Colonic mucosa (tissue), 4 donors: ENCODE measurements at regions not wholly inside any gene's neighbourhood (a gene's known extent, or its start where the extent isn't known, plus 50 kb on each side); places are given as distances from the start of the nearest gene placed in this dataset.

Experiments used
- DNase-seq: peaks from one replicate; pipeline ENCODE4 v3.0.0-alpha.2; 2020
- H3K27ac ChIP-seq: fragments of 200-600 bp; one replicate; pipeline ENCODE4 v1.8.0; 2021
- H3K27me3 ChIP-seq: fragments of 200-600 bp; one replicate; pipeline ENCODE4 v1.8.0; 2021
- H3K36me3 ChIP-seq: fragments of 200-600 bp; one replicate; pipeline ENCODE4 v1.8.0; 2021
- H3K4me1 ChIP-seq: fragments of 200-600 bp; one replicate; pipeline ENCODE4 v1.8.0; 2021; ENCODE audit warnings: mild to moderate bottlenecking
- H3K4me3 ChIP-seq: fragments of 200-600 bp; one replicate; pipeline ENCODE4 v1.8.0; 2021
- H3K9ac ChIP-seq, 2 donors: one replicate each; pipeline ENCODE4 v1.7.0; 2013; ENCODE audit warnings: control low read depth in 2 of 2, low read depth in 2 of 2, low read length in 2 of 2
- H3K9me3 ChIP-seq: fragments of 200-600 bp; one replicate; pipeline ENCODE4 v1.8.0; 2021
- intact Hi-C: fragments of 100-400 bp; cut with DNase I; formaldehyde crosslinking; loops from one replicate; pipeline ENCODE4 v1.14.1; 2022
- TF ChIP-seq, protein P1 (sequence below): fragments of 200-600 bp; IDR thresholded peaks from one replicate; pipeline ENCODE4 v1.8.0; 2022; ENCODE audit warnings: antibody characterized with exemption, mild to moderate bottlenecking
- donor health status: healthy.
- donor health status: DM: no; HTN: no; CAD: no.
- donor health status: DM: no; HTN: no; CAD: no.

DNA sequence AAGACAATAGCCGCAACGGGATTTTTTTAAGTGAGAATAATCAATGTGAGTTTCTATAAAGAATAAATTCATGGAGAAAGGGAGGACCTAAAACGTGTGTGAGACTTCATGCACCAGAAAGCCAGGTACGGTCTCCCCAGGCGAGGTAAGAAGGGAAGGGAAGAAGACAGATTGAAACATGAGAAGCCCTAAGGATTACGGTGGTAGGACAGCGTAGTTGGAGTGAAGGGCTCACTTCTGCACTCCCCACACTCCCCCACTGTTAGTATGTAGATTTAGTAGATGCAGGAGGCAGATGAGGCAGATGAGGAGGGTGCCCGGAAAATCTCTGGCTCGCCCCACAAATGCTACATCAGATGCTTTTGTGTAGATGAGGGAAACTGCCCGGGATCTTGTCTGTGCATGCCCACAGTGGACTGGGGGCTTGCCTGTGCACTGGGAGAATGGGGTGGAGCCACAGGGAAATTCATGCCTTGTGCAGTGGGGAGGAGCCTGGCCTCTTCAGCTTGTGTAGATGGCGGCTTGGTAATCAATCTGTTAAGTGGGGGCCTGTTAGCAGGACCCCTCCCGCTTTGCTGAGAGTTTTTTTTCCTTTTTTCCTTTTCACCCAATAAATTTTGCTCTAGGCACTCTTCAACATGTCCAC, 1544.5 kb upstream of the TENM3 start:
- no peaks in the 10 kb centered on the region for H3K36me3 ChIP-seq
- H3K9ac ChIP-seq: no peak overlapping the region
- no peak overlapping the region for H3K4me3 ChIP-seq
- no peak for DNase-seq
- H3K9me3 ChIP-seq: no peaks in the 10 kb centered on the region
- no peaks in the 10 kb centered on the region for H3K4me1 ChIP-seq
- TF ChIP-seq, protein P1, sequence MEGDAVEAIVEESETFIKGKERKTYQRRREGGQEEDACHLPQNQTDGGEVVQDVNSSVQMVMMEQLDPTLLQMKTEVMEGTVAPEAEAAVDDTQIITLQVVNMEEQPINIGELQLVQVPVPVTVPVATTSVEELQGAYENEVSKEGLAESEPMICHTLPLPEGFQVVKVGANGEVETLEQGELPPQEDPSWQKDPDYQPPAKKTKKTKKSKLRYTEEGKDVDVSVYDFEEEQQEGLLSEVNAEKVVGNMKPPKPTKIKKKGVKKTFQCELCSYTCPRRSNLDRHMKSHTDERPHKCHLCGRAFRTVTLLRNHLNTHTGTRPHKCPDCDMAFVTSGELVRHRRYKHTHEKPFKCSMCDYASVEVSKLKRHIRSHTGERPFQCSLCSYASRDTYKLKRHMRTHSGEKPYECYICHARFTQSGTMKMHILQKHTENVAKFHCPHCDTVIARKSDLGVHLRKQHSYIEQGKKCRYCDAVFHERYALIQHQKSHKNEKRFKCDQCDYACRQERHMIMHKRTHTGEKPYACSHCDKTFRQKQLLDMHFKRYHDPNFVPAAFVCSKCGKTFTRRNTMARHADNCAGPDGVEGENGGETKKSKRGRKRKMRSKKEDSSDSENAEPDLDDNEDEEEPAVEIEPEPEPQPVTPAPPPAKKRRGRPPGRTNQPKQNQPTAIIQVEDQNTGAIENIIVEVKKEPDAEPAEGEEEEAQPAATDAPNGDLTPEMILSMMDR: no peak
- no peaks in the 10 kb centered on the region for H3K27me3 ChIP-seq
- no peak overlapping the region for H3K27ac ChIP-seq
- intact Hi-C loops: no loop called here

DNA sequence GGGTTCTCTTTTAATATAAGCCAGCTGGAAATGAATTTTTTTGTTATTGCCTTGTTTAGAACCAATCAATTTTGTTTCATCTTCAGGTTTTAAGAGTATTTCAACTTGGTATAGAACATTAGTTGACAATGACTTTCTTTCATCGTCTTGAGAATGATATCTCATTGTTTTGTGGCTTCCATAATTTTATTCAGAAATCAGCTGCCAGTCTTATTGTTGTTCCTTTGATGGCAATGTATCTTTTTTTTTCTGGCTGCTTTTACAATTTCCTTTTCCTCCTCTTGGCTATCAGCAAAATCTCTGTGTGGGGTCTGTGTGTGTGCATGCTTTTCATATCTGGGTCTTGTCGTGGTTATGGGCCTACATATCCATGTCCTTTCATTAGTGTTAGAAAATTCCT, 1536.4 kb upstream of the TENM3 start:
- H3K4me1 ChIP-seq: no peaks in the 10 kb centered on the region
- TF ChIP-seq, protein P1: no peak
- H3K27me3 ChIP-seq: no peaks in the 10 kb centered on the region
- H3K27ac ChIP-seq: no peak overlapping the region
- intact Hi-C loops: no loop called here
- H3K4me3 ChIP-seq: no peak overlapping the region
- H3K9ac ChIP-seq: no peak overlapping the region
- H3K9me3 ChIP-seq: no peaks in the 10 kb centered on the region
- no peaks in the 10 kb centered on the region for H3K36me3 ChIP-seq
- DNase-seq: no peak

DNA sequence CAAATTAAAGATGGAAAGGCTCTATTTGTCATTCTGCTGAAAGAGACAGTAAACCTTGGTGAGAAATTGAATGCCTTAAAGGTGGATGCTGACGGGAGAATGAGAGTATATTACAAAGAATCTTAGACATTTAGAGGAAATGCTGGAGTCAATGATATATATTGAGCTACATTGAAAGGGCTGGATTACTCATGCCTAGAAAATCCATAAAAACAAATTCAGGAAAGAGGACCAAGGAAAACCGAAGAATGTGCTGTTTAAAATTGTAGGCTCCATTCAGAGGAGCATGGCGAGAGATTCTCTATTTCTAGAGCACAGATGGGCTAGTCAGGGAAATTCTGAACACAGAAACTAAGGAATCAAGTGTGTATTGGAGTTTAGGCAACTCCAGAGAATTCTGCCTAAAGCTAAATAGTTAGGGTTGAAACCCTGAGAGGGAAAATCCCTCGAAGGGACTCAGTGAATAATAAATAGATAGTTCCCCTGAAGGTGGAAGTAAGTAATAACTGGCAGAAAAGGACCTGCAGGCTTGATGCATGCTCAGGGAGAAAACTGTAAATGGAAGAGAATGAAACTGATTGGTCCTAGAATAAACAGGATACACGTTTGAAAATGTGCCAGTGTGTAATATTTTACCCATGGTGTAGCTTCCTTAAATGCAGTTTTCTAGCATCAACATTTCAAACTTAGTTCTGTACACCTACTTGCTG, 1532.4 kb upstream of the TENM3 start:
- no peak for DNase-seq
- no peaks in the 10 kb centered on the region for H3K9me3 ChIP-seq
- H3K27me3 ChIP-seq: no peaks in the 10 kb centered on the region
- H3K4me1 ChIP-seq: no peaks in the 10 kb centered on the region
- H3K36me3 ChIP-seq: no peaks in the 10 kb centered on the region
- no peak overlapping the region for H3K4me3 ChIP-seq
- no peak overlapping the region for H3K27ac ChIP-seq
- TF ChIP-seq, protein P1: no peak
- intact Hi-C loops: no loop called here
- H3K9ac ChIP-seq: no peak overlapping the region

DNA sequence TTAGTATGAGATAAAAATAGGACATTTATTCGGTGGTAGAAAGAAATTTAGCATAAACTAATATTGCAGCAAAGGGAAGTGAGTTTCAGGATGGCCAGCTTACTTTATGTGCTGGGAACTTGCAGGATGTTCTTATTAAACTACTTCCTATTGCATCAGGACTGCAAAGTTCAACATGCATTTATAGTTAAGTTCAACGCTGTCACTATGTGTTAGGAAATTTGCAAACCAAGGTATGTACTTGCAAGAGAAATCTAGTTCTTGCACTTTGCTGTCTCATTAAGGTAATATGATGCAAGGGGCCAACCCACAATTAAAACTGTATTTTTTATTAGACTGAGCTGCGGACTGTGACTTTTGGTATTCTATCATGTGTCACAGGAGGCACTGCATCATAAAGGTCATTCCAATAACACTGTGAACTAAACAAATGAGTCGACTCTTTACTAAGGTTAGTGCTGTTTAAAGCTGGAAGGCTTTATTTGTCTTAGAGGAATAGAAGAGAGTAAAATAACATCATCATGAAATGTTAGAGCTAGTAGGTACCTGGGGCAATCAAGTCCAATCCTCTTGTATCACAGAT, 1525.7 kb upstream of the TENM3 start:
- H3K9me3 ChIP-seq: no peaks in the 10 kb centered on the region
- TF ChIP-seq, protein P1: no peak
- H3K4me3 ChIP-seq: no peak overlapping the region
- DNase-seq: no peak
- H3K36me3 ChIP-seq: no peaks in the 10 kb centered on the region
- no peaks in the 10 kb centered on the region for H3K4me1 ChIP-seq
- intact Hi-C loops: no loop called here
- no peak overlapping the region for H3K27ac ChIP-seq
- no peaks in the 10 kb centered on the region for H3K27me3 ChIP-seq
- H3K9ac ChIP-seq: no peak overlapping the region

DNA sequence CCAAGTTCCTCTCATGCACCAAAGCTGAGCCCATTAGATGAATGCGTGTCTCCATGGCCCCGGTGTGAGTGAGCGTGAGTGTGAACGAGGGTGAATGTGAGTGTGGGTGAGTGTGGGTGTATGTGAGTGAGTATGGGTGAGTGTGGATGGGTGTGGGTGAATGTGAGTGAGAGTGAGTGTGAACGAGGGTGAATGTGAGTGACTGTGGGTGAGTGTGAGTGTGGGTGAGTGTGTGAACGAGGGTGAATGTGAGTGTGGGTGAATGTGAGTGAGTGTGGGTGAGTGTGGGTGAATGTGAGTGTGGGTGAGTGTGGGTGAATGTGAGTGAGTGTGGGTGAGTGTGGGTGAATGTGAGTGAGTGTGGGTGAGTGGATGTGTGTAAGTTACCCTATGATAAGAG, 1521.8 kb upstream of the TENM3 start:
- TF ChIP-seq, protein P1: no peak
- H3K4me1 ChIP-seq: no peaks in the 10 kb centered on the region
- no peaks in the 10 kb centered on the region for H3K36me3 ChIP-seq
- intact Hi-C loops: no loop called here
- no peak for DNase-seq
- no peak overlapping the region for H3K27ac ChIP-seq
- H3K27me3 ChIP-seq: no peaks in the 10 kb centered on the region
- H3K4me3 ChIP-seq: no peak overlapping the region
- no peaks in the 10 kb centered on the region for H3K9me3 ChIP-seq
- no peak overlapping the region for H3K9ac ChIP-seq
